ENCODE measurements at regions not wholly inside any gene's neighbourhood (a gene's known extent, or its start where the extent isn't known, plus 50 kb on each side); places are given as distances from the start of the nearest gene placed in this dataset.

- no peaks in the 10 kb centered on the region for H3K9me3 ChIP-seq (replicated peaks; ENCODE audit: control insufficient read depth, insufficient read depth, low read length)
- no peak overlapping the region for H2AFZ ChIP-seq (ENCODE audit: low read depth, low read length)
- no peaks in the 10 kb centered on the region for H4K20me1 ChIP-seq (replicated peaks; ENCODE audit: control insufficient read depth, extremely low read depth, insufficient read depth, low read length)
- H3K79me2 ChIP-seq (ENCODE audit: control insufficient read depth, insufficient read depth, low read length) = no peaks in the 10 kb centered on the region
- no peak for TF ChIP-seq POLR2AphosphoS5 (IDR thresholded peaks at IDR 0.05; ENCODE audit: insufficient read depth, low read depth, low read length)
- TF ChIP-seq FOS (IDR thresholded peaks at IDR 0.05; ENCODE audit: borderline replicate concordance, insufficient read depth, low read length) = no peak
- no peak for TF ChIP-seq JUN (IDR thresholded peaks at IDR 0.05; ENCODE audit: borderline replicate concordance, insufficient read depth, insufficient read length, low read depth)
- TF ChIP-seq EZH2 (IDR thresholded peaks at IDR 0.05; ENCODE audit: borderline replicate concordance, low read depth, low read length, severe bottlenecking) = no peak
- TF ChIP-seq CTCF (IDR thresholded peaks at IDR 0.05; ENCODE audit: extremely low read depth in 1 of 2, insufficient read depth in 1 of 2, low read depth in 1 of 2, low read length in 2 of 2) = no peak
- no peak for TF ChIP-seq MAX (IDR thresholded peaks at IDR 0.05; ENCODE audit: insufficient read depth, insufficient read length)
- TF ChIP-seq POLR2A (IDR thresholded peaks at IDR 0.05; ENCODE audit: low read depth, low read length) = no peak
- TF ChIP-seq GATA2 (IDR thresholded peaks at IDR 0.05; ENCODE audit: insufficient read depth, insufficient read length, low read depth, low read length) = no peak
- no peak for TF ChIP-seq MYC (IDR thresholded peaks at IDR 0.05; ENCODE audit: low read depth, low read length)
- DNase-seq (ENCODE audit: low read depth, low spot score) (no peak), FAIRE-seq (no peak)
- H3K4me2 ChIP-seq (ENCODE audit: insufficient read depth, low read length) = no peak overlapping the region
- no peaks in the 10 kb centered on the region for H3K36me3 ChIP-seq (ENCODE audit: control insufficient read depth in 2 of 2, extremely low read depth in 1 of 2, insufficient read depth in 2 of 2, low read length in 2 of 2)
- dilution Hi-C loops (cut with MboI; ENCODE audit: extremely low pct_ligation_motif_present, low sequenced_read_pairs) = no loop called here
- no TSS peak for BruUV-seq (replicated peaks)
- ChIA-PET CTCF (no interaction called here), POLR2A (no interaction called here)
- intact Hi-C loops (cut with micrococcal nuclease) = no loop called here
- H3K27ac ChIP-seq (ENCODE audit: insufficient read depth, low read depth, low read length) = no peak overlapping the region
- no peaks in the 10 kb centered on the region for H3K9me1 ChIP-seq (replicated peaks; ENCODE audit: control insufficient read depth, extremely low read depth, insufficient read depth, low read length)
- no peaks in the 10 kb centered on the region for H3K4me1 ChIP-seq (ENCODE audit: control insufficient read depth, extremely low read depth, insufficient read depth, low read length)
- H3K9ac ChIP-seq (replicated peaks; ENCODE audit: extremely low read depth, insufficient read depth, low read length) = no peak overlapping the region
- no peaks in the 10 kb centered on the region for H3K27me3 ChIP-seq (ENCODE audit: control insufficient read depth in 2 of 2, insufficient read depth in 2 of 2, low read length in 2 of 2)
- no peak overlapping the region for H3K4me3 ChIP-seq (replicated peaks in 1 of 3; ENCODE audit: insufficient read depth in 1 of 3, low read depth in 1 of 3, low read length in 3 of 3)
These were observed 1890.7 kb upstream of the NUDT12 start for GRCh38 chr5:105453216-105453807.

Measured in endothelial cell of umbilical vein (primary cell).